D721Med (cell line): ENCODE measurements at regions not wholly inside any gene's neighbourhood (a gene's known extent, or its start where the extent isn't known, plus 50 kb on each side); places are given as distances from the start of the nearest gene placed in this dataset.

Experiments
- DNase-seq: peaks from one replicate; pipeline ENCODE4 v3.0.0; 2011; ENCODE audit warnings: low spot score; ENCODE audit not compliant: insufficient read length
- FAIRE-seq: peaks from 2 replicates; lab custom pipeline; 2011; peaks lifted over from hg19 to GRCh38; lab: Jason Lieb, UNC
- TF ChIP-seq, protein P1 (sequence below): IDR thresholded peaks from 2 replicates; pipeline ENCODE4 v1.5.1; 2012; ENCODE audit warnings: mild to moderate bottlenecking, control low read depth; ENCODE audit not compliant: insufficient read depth; ENCODE audit errors: missing control alignments

DNA sequence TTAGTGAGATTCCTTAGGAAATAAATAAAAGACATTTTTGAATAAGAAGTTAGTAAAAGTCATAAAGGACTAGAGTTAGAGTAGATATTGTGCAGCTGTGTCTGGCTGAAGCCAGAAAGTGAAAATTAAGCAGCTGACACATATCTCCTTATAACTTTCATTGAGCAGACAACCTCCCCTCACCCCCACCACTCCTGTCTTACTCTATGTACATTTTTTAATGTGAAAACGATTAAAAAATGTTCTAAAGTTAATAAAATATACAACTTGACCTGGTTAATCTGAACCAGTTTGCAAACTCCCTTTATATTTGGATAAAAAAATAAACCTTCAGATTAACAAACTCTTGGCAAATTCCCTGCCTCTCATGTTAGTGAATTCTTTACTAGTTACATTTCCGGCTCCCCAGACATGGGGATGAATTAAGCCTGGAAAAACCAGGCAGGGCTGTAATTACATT is 462.8 kb downstream of the MEIS1 start:
- no peak for FAIRE-seq
- TF ChIP-seq, protein P1, sequence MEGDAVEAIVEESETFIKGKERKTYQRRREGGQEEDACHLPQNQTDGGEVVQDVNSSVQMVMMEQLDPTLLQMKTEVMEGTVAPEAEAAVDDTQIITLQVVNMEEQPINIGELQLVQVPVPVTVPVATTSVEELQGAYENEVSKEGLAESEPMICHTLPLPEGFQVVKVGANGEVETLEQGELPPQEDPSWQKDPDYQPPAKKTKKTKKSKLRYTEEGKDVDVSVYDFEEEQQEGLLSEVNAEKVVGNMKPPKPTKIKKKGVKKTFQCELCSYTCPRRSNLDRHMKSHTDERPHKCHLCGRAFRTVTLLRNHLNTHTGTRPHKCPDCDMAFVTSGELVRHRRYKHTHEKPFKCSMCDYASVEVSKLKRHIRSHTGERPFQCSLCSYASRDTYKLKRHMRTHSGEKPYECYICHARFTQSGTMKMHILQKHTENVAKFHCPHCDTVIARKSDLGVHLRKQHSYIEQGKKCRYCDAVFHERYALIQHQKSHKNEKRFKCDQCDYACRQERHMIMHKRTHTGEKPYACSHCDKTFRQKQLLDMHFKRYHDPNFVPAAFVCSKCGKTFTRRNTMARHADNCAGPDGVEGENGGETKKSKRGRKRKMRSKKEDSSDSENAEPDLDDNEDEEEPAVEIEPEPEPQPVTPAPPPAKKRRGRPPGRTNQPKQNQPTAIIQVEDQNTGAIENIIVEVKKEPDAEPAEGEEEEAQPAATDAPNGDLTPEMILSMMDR = no peak
- DNase-seq = no peak

GRCh38 chr2:66899109-66899508 is 464.2 kb downstream of the MEIS1 start:
- DNase-seq (no peak), FAIRE-seq (no peak)
- TF ChIP-seq, protein P1 = no peak

DNA sequence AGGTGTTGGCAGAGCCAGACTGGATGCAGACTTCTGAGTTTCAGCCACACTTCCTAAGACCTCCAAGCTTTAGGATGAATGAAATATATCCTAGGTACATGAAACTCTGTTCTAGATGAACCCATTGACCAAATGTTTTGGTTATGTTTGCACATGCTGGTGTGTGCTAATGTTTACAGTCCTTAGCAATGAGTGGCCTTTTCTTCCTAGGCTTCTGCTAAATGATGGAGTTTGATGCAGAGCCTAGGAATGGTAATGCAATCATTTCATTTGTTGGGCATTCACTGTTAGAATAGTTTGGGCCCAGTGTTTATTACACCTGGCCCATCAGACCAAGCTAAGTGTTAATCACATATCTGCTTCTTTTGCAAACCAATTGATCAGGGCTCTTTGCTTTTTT is 464.7 kb downstream of the MEIS1 start:
- no peak for FAIRE-seq
- TF ChIP-seq, protein P1 = no peak

DNA sequence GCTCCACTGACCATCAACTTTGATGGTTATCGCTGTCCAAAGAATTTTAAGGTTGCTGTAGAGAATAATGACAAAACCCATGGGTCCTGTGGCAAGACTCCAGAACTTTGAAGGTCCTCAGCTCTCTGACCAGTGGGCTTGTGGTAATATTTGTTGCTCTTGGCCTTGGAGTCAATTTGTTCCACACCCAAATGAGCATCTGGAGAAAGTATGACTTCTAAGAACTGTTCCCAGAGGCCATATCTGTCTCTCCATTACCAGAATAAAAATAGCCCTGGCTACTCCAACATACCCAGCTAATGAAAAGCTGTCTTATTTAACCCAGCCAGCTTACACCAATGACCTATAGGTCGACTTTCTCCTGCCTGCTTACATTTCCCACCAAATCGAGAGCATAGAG is 466.4 kb downstream of the MEIS1 start:
- DNase-seq = no peak
- no peak for FAIRE-seq
- TF ChIP-seq, protein P1 = no peak

More for the DNA sequence above, 464.7 kb downstream of the MEIS1 start:
- DNase-seq = no peak

DNA sequence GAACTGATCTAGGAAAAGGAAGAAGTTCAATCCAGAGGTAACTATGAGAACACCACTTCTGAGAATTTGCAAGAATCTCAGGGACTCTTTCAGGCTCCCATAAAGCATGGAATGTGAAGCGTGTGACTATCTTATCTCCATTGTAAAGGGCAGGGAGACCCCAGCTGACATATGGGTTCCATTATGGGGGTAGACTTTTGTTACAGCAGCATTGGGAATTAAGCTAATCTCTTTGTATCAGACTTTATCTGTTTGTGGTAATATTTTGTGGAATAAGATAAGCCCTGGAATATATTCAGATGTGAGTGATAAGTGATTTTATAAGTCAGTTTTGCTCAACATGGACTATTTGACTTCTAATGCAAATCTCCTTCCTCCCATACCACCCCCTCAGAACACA is 468.3 kb downstream of the MEIS1 start:
- TF ChIP-seq, protein P1 = no peak
- no peak for FAIRE-seq
- no peak for DNase-seq

GRCh38 chr2:66903745-66904465 is 469.0 kb downstream of the MEIS1 start:
- TF ChIP-seq, protein P1 = no peak
- DNase-seq = no peak
- FAIRE-seq = no peak

- DNase-seq = no peak
- no peak for FAIRE-seq
- TF ChIP-seq, protein P1 = no peak
Measured at GRCh38 chr2:66915237-66915636, 480.3 kb downstream of the MEIS1 start.
